IPS-18c (cell line): ENCODE measurements at regions not wholly inside any gene's neighbourhood (a gene's known extent, or its start where the extent isn't known, plus 50 kb on each side); places are given as distances from the start of the nearest gene placed in this dataset.

Experiments used
- H3K4me3 ChIP-seq: 2 replicates; pipeline ENCODE4 v1.7.0; 2013; ENCODE audit warnings: low read depth, mild to moderate bottlenecking, low read length, moderate library complexity; ENCODE audit not compliant: insufficient read depth
- H3K9me3 ChIP-seq: one replicate; pipeline ENCODE4 v1.6.1; 2013; ENCODE audit warnings: mild to moderate bottlenecking, low read length, moderate library complexity; ENCODE audit not compliant: control insufficient read depth, insufficient read depth

DNA sequence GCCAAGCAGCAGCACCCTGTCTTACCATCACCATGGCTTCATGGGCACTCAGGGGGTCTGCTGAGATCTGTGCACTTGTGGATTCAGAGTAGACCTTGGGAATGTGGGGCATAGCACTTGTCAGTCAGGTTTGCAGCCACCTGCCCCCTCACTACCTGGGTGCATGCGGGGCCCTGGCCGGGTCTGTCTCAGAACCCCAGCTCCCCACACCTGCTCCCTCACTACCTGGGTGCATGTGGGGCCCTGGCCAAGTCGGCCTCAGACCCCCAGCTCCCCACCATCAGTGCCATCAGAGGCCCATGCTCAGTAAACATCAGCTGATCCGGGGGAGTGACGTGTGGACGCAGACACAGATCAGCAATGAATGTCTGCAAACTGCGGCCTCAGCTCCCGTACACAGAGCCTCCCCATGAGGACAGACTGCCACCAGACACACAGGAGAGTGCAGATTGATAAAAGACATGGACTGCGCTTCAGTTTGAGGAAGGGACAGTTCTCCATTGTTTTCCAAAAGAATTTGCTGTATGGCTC, 205.1 kb downstream of the GLI2 start:
- Histone ChIP-seq H3K4me3 (no peak overlapping the region), H3K9me3 (no peaks in the 10 kb centered on the region)

DNA sequence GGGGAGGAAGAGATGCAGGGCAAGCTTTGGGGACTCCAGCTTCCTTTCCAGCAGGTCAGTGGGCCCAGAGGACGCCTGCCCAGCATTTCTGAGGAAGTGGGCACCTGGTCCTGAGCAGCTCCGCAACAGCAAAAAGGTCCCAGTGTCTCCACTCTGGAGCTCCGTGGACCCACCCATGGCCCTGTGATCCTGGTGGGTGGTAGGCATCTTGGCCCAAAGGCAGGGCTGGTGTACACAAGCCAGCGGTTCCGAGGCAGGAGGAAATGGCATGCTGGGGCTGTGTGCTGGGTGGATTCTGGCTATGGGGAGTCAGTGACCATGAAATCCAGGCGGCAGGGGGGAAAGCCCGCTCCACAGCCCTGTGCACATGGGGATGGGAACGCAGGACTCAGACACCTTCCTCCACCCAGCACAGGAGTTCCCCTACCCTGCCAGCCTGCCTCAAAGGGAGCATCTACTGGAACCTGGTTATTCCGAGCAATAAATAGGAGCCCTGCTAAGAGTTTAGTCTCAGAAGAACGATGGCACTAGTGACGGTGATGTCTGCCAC, 206.0 kb downstream of the GLI2 start:
- Histone ChIP-seq H3K9me3 (no peaks in the 10 kb centered on the region), H3K4me3 (no peak overlapping the region)

DNA sequence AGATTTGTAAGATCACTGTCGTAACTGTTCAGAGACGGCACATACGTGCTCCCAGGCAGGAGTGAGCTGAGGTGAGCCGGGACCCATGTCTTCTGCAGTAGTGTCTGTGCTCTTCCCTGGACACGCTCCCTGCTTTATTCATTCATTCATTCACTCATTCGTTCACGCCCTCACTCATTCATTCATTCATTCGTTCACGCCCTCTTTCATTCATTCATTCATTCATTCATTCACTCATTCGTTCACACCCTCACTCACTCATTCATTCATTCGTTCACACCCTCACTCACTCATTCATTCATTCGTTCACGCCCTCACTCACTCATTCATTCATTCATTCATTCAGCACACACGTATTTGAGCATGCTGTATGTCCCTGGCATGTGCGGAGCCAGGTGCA, 207.0 kb downstream of the GLI2 start:
- Histone ChIP-seq H3K4me3 (no peak overlapping the region), H3K9me3 (no peaks in the 10 kb centered on the region)

DNA sequence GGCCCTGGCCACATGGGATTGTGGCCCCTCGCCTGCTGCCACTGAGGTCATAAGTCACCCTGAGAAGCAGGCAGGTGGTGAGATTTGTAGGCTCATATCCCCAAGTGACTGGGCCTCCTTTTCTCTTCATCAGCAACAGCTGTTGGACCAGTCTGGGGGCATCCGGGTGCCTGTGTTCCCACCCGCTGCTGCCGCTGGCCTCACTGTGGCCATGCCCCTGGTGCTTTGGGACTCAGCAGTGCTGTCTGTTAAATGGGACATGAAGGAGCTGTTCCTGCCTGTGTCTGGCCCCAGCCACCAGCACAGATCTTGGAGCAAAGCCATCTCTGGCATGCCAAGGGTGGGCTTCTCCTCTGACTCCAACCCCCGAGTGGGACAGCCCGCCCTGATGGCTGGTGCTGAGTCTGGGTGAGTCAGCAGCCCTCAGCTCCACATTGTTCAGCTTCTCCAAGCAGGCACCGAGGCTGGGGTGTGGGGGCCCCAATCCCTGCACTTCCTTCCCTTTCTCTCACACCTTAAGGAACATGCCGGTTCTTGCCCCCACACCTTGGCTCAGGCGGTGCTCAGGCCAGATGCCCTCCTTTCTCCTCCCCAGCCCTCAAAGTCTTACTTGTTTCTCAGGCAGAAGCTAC, 207.9 kb downstream of the GLI2 start:
- Histone ChIP-seq H3K4me3 (no peak overlapping the region), H3K9me3 (no peaks in the 10 kb centered on the region)

DNA sequence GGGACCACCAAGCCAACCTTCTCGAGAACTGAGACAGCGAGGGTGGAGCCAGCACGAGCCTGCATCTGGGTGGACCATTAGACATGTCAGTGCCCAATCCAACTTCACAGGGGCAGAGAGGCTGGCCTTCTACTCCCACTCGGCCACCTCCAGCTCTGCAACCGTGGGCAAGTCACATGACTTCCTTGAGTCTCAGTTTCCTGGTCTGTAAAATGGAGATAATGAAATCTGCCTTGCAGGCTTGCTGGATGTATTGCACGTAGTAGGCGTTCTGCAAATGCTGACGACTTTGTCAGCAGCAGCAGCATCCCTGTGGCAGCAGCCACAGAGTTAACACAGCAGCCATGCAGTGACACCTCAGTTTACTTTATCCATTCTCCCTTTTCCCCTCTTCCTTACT, 208.9 kb downstream of the GLI2 start:
- H3K4me3 ChIP-seq, result no peak overlapping the region
- no peaks in the 10 kb centered on the region for H3K9me3 ChIP-seq

DNA sequence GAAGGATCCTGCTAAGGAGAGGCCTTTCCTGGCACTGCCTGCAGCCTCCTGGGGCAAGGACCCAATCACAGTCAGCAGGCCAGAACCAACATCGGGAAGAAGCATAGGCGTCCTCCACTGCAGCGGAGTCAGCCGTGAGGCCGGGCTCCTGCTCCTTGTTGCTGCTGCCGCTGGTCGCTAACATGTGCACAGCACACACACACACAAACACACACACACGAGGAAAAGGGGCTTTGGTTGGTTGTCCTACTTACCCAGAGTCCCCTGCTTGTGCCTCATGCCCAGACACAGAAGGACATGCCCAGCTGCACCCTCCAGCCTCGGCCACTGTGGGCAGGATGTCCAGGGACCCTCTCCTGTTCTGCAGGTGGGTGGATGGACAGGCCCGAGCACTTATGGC, 209.4 kb downstream of the GLI2 start:
- Histone ChIP-seq H3K4me3 (no peak overlapping the region), H3K9me3 (no peaks in the 10 kb centered on the region)

DNA sequence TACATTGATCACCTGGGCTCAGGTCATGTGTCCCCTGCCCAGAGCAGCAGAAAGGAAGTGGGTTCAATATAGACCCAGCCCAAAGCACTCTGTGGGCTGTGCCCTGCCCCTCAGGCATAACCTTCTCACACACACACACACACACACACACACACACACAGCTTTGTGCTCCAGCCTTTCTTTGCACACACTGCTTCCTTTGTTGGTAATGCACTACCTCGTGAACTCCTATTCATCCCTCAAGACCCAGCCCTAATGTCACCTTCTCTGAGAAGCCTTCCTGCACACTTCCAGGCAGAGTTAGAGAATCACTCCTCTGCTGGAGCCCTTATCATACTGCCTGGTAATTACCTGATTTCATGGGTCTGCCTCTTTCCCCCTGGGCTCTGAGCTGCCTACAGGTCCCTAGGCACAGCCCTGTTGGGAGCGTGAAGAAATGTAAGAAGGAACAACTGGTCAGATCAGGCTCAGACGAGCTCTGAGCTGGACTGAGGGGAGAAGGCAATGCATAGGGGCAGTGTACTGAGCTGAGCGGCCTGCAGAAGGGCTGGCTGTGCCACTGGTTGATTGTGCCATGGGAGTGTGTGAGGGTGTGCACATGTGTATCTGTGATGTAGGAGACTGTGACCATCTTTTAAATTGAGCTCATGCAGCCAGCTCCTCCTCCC, 210.3 kb downstream of the GLI2 start:
- Histone ChIP-seq H3K4me3 (no peak overlapping the region), H3K9me3 (no peaks in the 10 kb centered on the region)

DNA sequence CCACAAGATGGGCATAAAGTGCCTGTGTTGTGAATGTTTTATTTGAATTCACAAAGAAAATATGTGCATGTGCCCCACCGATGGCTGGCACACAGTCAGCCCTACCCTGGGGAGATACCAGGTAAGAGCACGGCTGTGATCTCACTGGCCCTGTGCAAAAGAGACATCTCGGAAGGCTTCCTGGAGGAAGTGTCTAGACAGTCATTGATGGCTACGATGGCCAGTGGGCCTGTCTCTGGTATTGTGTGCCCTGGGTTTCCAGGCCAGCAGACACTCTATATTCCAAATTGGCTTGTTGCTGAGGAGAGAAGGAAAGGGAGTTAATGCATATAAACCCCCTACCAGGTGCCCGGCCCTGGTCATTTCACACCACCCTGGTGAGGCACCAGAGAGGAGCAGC, 211.7 kb downstream of the GLI2 start:
- Histone ChIP-seq H3K4me3 (no peak overlapping the region; the same call in 1 of the 2 replicates), H3K9me3 (no peaks in the 10 kb centered on the region)

DNA sequence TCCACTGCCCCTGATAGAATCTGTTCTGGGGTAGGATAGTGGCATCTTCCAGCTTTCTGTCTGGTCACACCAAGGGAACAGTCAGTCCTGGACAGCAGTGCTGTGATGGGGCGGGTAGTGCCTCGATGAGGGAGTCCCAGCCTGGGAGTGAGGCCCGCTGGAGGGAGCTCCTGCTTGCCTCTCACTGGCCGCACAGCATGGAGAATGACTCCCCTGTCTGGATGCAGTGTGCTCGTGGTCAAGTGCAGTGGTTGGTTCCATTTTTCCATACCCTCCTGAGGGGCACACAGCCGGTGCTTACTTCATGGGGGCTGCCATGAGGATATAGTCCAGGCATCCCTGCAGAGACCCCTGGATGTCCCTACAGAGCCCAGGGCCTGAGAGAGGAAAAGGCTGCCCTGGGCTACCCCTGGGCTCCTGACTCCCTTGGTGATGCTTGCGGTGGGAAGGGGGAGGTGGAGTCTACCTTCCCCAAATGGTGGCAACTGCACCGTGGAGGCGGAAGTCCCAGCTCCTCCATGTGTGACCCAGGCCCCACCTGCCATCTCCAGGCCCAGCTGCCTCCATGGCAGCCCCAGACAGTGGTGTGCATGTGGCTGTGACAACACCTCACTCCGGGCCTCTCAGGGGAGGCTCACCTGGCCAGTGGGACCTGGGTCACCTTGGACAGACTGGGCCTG, 212.5 kb downstream of the GLI2 start:
- H3K4me3 ChIP-seq, result no peak overlapping the region
- no peaks in the 10 kb centered on the region for H3K9me3 ChIP-seq

DNA sequence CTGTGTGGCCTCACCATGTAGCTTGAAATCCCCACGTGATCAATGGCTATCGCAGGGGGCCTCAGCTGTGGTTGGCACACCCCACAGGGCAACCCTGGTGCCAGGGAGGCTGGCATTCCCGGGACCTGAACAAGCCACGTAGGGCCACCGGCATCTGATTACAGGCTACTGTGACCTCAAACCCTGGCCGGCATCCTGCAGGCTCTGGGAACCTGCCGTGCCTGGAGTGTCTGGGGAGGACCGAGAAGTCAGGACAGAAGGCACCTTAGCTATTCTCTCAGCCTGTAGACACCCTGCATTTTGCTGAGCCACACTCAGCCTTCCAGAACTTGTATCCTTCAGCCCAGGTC, 213.0 kb downstream of the GLI2 start:
- Histone ChIP-seq H3K4me3 (no peak overlapping the region), H3K9me3 (no peaks in the 10 kb centered on the region)

DNA sequence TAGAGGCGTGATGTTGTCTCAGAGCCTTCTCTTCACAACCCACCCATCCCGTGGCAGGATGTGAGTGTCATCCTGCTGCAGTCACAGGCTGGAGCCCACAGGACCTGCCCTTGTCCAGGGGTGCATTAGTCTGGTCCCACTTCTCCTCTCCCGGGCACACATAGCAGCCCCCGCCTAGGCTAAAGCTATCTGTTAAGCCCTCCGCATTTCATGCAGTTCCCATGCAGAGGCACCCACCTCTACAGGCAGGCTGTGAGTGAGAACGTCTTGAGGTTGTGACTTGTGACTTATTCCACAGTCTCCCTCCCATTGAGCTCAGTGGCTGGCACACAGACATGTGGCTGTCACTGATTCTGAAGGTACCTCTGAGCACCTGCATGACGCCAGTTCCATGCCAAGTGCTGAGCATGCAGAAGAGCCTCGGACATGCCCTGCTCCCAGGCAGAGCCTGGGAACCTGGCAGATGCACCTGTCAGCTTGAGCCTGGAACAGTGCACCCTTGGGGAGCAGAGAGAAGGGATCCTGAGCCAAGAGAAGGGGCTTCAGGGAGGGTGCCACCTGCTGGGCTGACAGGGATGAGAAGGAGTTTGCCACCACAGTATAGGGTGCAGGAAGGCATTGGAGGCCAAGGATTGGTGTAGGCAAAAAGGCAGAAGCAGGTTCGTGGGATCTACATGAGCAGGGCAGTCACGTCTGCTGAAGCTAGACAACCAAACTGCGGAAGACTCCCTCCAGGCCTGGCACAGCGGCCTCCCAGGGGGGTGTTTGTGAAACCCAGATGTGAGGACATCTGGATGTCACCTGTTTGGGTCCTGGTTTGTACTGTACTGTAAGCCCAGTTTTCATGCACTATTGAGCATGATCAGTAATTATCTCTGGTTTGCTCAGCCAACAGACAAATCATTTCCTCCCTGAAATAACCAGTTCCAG, 213.6 kb downstream of the GLI2 start:
- H3K4me3 ChIP-seq, result no peak overlapping the region

DNA sequence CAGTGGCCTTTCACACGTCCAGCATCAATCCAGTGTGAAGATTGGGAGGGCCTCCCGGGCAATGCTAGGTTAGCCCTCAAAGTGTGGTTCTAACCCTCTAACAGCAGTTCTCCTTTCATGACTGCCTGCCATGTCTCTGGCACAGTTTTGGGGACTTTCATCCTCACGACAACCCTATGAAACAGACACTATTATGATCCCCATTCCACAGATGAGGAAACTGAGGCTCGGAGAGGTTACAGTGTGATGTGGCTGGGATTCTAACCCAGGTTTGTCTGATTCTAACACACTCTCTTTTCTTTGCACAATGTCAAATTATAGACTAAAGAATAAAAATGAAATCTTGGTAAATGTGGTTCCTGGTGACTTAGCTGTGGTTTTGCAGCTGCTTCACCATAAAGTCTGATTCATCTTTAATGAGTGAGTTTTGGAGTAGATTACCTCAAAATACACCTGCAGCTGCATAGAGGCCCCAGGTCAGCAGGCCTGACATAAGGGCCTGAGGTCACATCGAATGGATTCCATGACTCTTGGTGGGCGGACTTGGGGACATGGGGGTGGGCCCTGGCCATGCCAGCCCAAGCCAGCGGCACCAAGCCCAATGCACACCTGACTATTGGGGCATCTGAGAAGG, 214.4 kb downstream of the GLI2 start:
- H3K9me3 ChIP-seq, result no peaks in the 10 kb centered on the region
- H3K4me3 ChIP-seq, result no peak overlapping the region

More for the DNA sequence above, 213.6 kb downstream of the GLI2 start:
- H3K9me3 ChIP-seq, result no peaks in the 10 kb centered on the region

DNA sequence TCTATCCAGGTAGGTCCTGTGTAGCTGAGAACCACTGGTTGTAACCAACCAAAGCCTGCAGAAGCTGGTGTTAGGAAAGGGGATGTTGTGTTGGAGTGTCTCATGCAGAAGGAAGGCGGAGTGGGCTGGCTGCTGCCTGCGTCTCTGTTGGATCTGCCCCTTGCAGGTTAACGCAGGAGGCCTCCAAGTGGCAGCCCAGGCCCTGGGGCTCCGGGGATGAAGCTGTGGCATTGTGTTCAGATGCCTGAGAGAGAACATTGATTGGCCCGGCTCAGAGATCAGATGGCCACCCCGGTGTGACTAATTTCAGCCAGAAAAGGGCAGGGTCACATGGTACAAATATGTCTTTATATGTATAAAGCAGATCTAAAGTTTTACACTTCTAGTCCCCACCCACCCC, 216.0 kb downstream of the GLI2 start:
- Histone ChIP-seq H3K9me3 (no peaks in the 10 kb centered on the region), H3K4me3 (no peak overlapping the region)

DNA sequence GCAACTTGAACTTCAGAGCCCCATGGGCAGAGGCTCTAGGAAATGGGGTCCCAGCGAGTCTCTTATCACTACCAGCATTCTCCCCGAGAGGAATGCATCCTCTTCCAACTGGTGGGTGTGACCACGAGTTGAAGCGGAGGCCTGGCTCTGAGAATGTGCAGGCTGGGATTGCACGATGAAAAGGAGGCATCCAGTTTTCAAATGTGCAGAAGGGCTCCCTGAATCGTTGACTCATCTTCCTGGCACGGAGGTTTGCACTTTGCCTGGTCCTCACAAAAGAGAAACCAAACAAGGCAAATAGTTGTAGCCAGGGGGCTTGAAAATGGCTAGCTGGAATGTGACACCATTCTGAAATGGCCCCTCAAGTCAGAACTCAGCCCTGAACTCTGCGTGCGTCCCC, 216.7 kb downstream of the GLI2 start:
- Histone ChIP-seq H3K4me3 (no peak overlapping the region), H3K9me3 (no peaks in the 10 kb centered on the region)

DNA sequence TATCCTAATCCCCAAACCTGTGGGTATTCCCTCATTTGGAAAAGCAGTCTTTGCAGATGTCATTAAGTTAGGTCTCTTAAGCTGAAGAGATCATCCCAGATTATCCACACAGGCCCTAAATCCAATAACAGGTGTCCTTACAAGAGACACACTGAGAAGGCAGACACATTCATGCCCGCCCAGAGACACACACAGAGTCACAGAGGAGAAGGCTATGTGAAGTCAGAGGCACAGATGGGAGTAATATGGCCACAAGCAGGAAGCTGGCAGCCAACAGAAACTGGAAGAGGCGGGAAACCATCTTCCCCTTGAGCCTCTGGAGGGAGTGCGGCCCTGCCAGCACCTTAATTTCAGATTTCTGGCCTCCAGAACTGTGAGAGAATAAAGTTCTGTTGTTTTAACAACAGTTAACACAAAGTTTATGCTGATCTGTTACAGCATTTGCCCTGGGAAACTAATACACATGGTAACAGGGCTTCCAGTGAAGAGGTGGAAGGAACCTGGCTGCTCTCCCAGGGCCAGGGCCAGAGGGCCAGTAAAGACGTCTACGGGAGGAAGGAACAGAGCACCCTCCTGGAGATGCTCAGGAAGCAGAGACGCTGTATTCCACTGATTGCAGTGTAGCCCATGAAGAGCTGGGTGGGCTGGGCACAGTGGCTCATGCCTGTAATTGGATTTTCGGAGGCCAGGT, 217.5 kb downstream of the GLI2 start:
- Histone ChIP-seq H3K4me3 (no peak overlapping the region), H3K9me3 (no peaks in the 10 kb centered on the region)

DNA sequence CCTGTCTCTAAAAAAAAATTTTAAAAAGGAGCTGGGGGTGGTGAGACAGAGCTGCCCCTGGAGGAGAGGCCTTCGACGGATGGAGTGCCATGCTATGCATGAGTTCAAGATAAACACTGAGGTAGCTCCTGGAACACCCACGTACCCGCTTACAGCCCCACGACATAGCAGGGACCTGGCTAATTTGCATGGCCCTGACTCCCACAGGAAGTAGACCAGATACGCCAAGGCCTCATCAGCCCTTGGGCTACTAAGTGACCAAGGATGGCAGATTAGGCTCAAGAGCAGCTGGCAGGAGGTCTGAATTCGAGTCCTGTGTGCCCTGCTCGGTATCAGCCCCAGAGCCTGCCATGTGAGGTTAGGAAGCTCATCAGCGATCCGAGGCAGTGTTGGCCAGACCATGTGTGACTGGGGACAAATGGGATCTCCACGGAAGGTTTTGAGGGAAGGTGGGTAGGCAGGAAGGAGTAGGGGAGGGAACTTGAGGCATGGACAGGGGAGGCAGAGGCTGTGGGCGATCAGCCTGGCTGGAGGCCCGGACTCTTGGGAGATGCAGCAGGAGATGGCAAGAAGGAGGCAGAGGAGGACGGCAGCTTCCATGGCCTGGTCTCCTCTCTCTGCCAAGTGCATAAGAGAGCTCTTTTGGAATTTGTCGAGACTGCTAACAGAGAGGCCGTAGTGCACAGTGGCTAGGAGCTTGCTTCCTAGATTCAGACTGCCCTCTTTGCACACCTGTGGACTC, 218.3 kb downstream of the GLI2 start:
- Histone ChIP-seq H3K9me3 (no peaks in the 10 kb centered on the region), H3K4me3 (no peak overlapping the region)
